ENCODE measurements at regions not wholly inside any gene's neighbourhood (a gene's known extent, or its start where the extent isn't known, plus 50 kb on each side); places are given as distances from the start of the nearest gene placed in this dataset.

DNA sequence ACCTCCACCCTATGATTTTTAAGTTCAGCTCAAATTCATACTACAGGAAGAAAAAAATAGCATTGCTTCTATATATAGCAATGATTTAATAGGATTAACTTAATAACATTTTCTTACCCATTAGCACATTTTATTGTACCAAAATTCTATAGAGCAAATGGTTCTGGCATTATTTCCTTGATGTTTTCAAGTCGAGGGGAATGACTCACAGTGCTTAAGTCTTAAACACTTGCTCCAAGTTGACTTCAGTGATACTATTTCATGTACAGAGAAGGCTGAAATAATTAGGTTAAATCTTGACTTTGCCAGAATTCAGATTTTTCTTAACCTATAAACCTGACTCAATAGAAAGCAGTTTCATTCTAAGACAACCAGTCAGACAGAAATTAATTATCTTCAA, 1133.8 kb downstream of the SORCS3 start:
- no peak overlapping the region for H3K27ac ChIP-seq
- no peak for TF ChIP-seq ZFX (IDR thresholded peaks at IDR 0.05; ENCODE audit: borderline replicate concordance)
- TF ChIP-seq, protein P1, sequence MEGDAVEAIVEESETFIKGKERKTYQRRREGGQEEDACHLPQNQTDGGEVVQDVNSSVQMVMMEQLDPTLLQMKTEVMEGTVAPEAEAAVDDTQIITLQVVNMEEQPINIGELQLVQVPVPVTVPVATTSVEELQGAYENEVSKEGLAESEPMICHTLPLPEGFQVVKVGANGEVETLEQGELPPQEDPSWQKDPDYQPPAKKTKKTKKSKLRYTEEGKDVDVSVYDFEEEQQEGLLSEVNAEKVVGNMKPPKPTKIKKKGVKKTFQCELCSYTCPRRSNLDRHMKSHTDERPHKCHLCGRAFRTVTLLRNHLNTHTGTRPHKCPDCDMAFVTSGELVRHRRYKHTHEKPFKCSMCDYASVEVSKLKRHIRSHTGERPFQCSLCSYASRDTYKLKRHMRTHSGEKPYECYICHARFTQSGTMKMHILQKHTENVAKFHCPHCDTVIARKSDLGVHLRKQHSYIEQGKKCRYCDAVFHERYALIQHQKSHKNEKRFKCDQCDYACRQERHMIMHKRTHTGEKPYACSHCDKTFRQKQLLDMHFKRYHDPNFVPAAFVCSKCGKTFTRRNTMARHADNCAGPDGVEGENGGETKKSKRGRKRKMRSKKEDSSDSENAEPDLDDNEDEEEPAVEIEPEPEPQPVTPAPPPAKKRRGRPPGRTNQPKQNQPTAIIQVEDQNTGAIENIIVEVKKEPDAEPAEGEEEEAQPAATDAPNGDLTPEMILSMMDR (IDR thresholded peaks at IDR 0.05), result no peak

GRCh38 chr10:105774351-105774750, 1133.3 kb downstream of the SORCS3 start:
- TF ChIP-seq ZFX (IDR thresholded peaks at IDR 0.05; ENCODE audit: borderline replicate concordance), result no peak
- TF ChIP-seq, protein P1 (IDR thresholded peaks at IDR 0.05), result no peak

DNA sequence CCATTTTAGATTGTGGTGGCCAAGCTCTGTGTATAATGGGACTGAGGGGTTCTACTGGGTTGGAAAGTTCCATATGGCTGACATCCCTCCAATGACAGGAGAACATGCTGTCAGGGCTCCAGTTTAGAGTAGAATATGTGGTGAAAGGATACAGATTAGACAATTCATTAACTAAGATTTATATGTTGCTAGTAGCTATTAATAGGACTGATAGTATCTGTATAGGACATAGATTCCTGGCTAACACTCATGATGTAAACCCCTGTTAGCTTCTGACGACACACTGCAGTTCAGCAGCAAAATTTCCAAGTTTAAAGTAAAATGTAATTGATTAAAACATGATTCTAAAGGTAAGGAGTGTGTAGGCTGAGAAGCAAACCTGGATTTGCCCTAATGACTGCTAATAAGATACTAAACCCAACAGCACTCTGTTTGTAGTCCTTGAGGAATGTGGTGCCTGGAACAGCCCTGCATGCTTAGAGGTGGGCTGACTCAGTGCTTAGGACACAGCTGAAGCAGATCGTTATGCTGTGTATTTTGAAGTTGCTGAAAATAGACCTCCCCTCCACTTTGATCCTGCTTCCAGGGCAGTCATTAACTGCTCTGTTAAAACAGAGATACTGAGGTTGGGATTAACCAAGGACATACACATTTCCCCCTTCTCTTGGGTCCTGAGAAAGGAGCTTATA, 1129.6 kb downstream of the SORCS3 start:
- no peak for TF ChIP-seq ZFX (IDR thresholded peaks at IDR 0.05; ENCODE audit: borderline replicate concordance)
- TF ChIP-seq, protein P1 (IDR thresholded peaks at IDR 0.05), result no peak
- no peak overlapping the region for H3K27ac ChIP-seq

More at GRCh38 chr10:105774351-105774750, 1133.3 kb downstream of the SORCS3 start:
- H3K27ac ChIP-seq, result no peak overlapping the region

DNA sequence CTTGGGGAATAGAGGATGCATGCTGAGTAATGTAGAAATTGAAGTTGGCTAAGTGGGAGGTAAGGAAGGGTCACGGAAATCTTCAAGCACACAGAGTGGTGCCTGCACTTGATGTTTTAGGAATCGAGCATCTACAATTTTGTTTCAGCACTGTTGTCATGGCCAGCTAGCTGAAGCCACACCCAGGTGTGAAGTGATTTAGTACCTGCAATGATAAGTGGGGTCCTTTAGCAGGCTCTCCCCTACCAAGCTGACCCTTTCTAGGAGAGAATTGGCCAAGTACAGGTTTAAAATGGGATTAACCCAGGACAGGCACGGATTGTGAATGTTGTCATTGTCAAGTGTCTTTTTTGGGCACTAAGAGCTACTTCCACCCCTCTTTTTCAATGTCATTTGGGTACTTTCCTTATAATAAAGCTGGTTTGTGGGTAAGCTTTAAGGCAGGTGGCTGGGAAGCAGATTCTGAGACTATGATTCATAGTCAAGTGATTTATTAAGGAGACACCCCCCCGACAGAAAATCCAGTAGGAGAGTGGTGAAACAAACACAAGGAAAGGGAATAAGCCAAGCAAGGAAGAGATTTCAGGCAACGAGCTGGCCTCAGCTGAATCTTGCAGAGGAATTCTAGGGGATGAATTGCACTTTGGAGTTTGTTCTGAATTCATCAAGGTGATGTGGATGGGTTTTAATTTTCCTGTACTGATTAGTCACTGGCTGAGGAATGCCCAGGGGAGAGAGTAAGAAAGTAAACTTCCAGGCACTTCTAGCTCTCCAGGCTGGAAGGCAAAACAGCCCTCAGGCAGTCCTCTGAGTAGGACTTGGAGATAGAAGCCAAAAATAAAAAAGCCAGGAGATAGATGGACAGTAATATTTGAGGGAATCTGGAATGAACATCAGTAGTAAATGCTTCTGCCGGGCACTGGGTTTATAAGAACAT, 1128.4 kb downstream of the SORCS3 start:
- H3K27ac ChIP-seq, result no peak overlapping the region
- TF ChIP-seq ZFX (IDR thresholded peaks at IDR 0.05; ENCODE audit: borderline replicate concordance), result no peak
- TF ChIP-seq, protein P1 (IDR thresholded peaks at IDR 0.05), result no peak

- H3K27ac ChIP-seq, result no peak overlapping the region
- no peak for TF ChIP-seq ZFX (IDR thresholded peaks at IDR 0.05; ENCODE audit: borderline replicate concordance)
- TF ChIP-seq, protein P1 (IDR thresholded peaks at IDR 0.05), result no peak
These were observed 1122.5 kb downstream of the SORCS3 start for GRCh38 chr10:105763611-105764010.

- TF ChIP-seq, protein P1 (IDR thresholded peaks at IDR 0.05), result no peak
- no peak for TF ChIP-seq ZFX (IDR thresholded peaks at IDR 0.05; ENCODE audit: borderline replicate concordance)
- no peak overlapping the region for H3K27ac ChIP-seq
These were observed 1120.6 kb downstream of the SORCS3 start for GRCh38 chr10:105761576-105762260.

Data from 22Rv1 (cell line).